K562 (cell line): ENCODE measurements at regions not wholly inside any gene's neighbourhood (a gene's known extent, or its start where the extent isn't known, plus 50 kb on each side); places are given as distances from the start of the nearest gene placed in this dataset.

Experiments
- ATAC-seq: fragments of 200-7000 bp; cut with Tn5 transposase; 3 replicates; pipeline ENCODE4 v1.9.1; 2020; ENCODE audit warnings: moderate library complexity
- BruUV-seq: library from RNA; stranded (reverse); fragments of 400-500 nt; replicated peaks from 2 replicates; lab custom pipeline; 2021; lab: Mats Ljungman, UMichigan
- CTCF ChIA-PET: fragments of 300-600 bp; formaldehyde crosslinking; extraction: SDS; loops from one replicate; lab custom pipeline; 2021; ENCODE audit warnings: low intra/inter-chr PET ratio; lab: Yijun Ruan, JAX
- POLR2A ChIA-PET: fragments of 300-600, 350-650 bp; sonication (Branson Sonifier 250); formaldehyde crosslinking; extraction: SDS; loops from one replicate; lab custom pipeline; 2021; ENCODE audit warnings: antibody characterized with exemption, inconsistent platforms; lab: Yijun Ruan, JAX
- DNase-seq, 4 experiments: peaks; one replicate each; pipeline versions ENCODE4 v3.0.0 to v3.0.0-alpha.2; 2011 to 2018; ENCODE audit warnings: low spot score in 3 of 4, mixed read lengths in 3 of 4; ENCODE audit errors: extremely low read depth in 1 of 4
- FAIRE-seq: peaks from 2 replicates; lab custom pipeline; 2011; peaks lifted over from hg19 to GRCh38; lab: Jason Lieb, UNC
- H2AFZ ChIP-seq: 2 replicates; pipeline ENCODE4 v1.6.0; 2011; ENCODE audit warnings: low read depth, low read length, control low read depth, inconsistent platforms
- H3K27ac ChIP-seq: fragments of 200-600 bp; 3 replicates; pipeline ENCODE4 v1.8.0; 2011; ENCODE audit warnings: low read depth, mild to moderate bottlenecking, control low read depth, inconsistent platforms, low read length, moderate library complexity, mixed read lengths; ENCODE audit errors: extremely low read depth
- H3K27me3 ChIP-seq, 2 experiments: fragments of 300-600 bp in 1 of 2; 2 replicates in 1 of 2; 3 replicates in 1 of 2; pipeline versions ENCODE4 v1.6.0 to v1.8.0; 2011; ENCODE audit warnings: inconsistent platforms in 2 of 2, low read length in 2 of 2, mild to moderate bottlenecking in 1 of 2, mixed read lengths in 1 of 2, moderate library complexity in 1 of 2; ENCODE audit not compliant: control insufficient read depth in 2 of 2, insufficient read depth in 2 of 2
- H3K36me3 ChIP-seq: fragments of 300-600 bp; 3 replicates; pipeline ENCODE4 v1.8.0; 2011; ENCODE audit warnings: mild to moderate bottlenecking, low read length, inconsistent platforms; ENCODE audit not compliant: control insufficient read depth, insufficient read depth
- H3K4me1 ChIP-seq, 2 experiments: fragments of 200-600 bp in 1 of 2; replicated peaks in 1 of 2; 2 replicates in 1 of 2; 3 replicates in 1 of 2; pipeline versions ENCODE4 v1.5.1 to v1.8.0; 2011; ENCODE audit warnings: inconsistent platforms in 2 of 2, low read length in 2 of 2, mild to moderate bottlenecking in 1 of 2, mixed read lengths in 1 of 2, moderate library complexity in 1 of 2; ENCODE audit not compliant: control insufficient read depth in 2 of 2, insufficient read depth in 2 of 2
- H3K4me2 ChIP-seq: 2 replicates; pipeline ENCODE4 v1.6.1; 2011; ENCODE audit warnings: low read length, control low read depth, inconsistent platforms, mixed read lengths; ENCODE audit not compliant: insufficient read depth
- H3K4me3 ChIP-seq: fragments of 200-600 bp; sonication (generic), shearing (Covaris generic); 2 replicates; pipeline ENCODE4 v1.5.1; 2016; ENCODE audit warnings: control low read depth, inconsistent platforms
- H3K79me2 ChIP-seq: fragments of 200-600 bp; 3 replicates; pipeline ENCODE4 v1.8.0; 2011; ENCODE audit warnings: low read length, inconsistent platforms; ENCODE audit not compliant: control insufficient read depth, insufficient read depth
- H3K9ac ChIP-seq, 2 experiments: 2 replicates each; pipeline versions ENCODE4 v1.6.0 to v1.6.1; 2011; ENCODE audit warnings: low read depth in 2 of 2, low read length in 2 of 2, control low read depth in 1 of 2, inconsistent platforms in 1 of 2, mild to moderate bottlenecking in 1 of 2, mixed read lengths in 1 of 2; ENCODE audit not compliant: insufficient read depth in 1 of 2
- H3K9me1 ChIP-seq: one replicate; pipeline ENCODE4 v1.6.0; 2011; ENCODE audit warnings: inconsistent platforms, mild to moderate bottlenecking, low read length, moderate library complexity; ENCODE audit not compliant: control insufficient read depth, insufficient read depth
- H3K9me3 ChIP-seq: replicated peaks from 2 replicates; pipeline ENCODE4 v1.5.1; 2011; ENCODE audit warnings: low read depth, low read length, inconsistent platforms; ENCODE audit not compliant: control insufficient read depth, insufficient read depth
- H4K20me1 ChIP-seq: replicated peaks from 2 replicates; pipeline ENCODE4 v1.6.1; 2011; ENCODE audit warnings: low read length, inconsistent platforms, mixed read lengths; ENCODE audit not compliant: control insufficient read depth, insufficient read depth
- ARID1B ChIP-seq: fragments of 450-650 bp; IDR thresholded peaks from 2 replicates; pipeline ENCODE4 v1.6.1; 2016; ENCODE audit warnings: antibody characterized with exemption, mild to moderate bottlenecking, inconsistent platforms
- ASH1L ChIP-seq: fragments of 450-650 bp; IDR thresholded peaks from 2 replicates; pipeline ENCODE4 v1.6.1; 2018; ENCODE audit warnings: borderline replicate concordance, mild to moderate bottlenecking, low read depth; ENCODE audit not compliant: partially characterized antibody
- BDP1 ChIP-seq: IDR thresholded peaks from 3 replicates; pipeline ENCODE4 v1.6.1; 2011; ENCODE audit not compliant: insufficient read length, insufficient read depth
- CBX3 ChIP-seq, 2 experiments: IDR thresholded peaks; 1 replicate in 1 of 2; 2 replicates in 1 of 2; pipeline ENCODE4 v1.6.1; 2012; ENCODE audit warnings: inconsistent platforms in 2 of 2, low read length in 2 of 2, borderline replicate concordance in 1 of 2, control low read depth in 1 of 2
- E2F3 ChIP-seq: fragments of 250-450 bp; sonication (Bioruptor Pico); IDR thresholded peaks from 2 replicates; pipeline ENCODE4 v1.4.0; 2020; ENCODE audit warnings: mild to moderate bottlenecking
- E2F5 ChIP-seq: sonication (generic); formaldehyde crosslinking; IDR thresholded peaks from 2 replicates; pipeline ENCODE4 v1.8.0; 2022; ENCODE audit warnings: mild to moderate bottlenecking, missing genetic modification reagents
- MTA1 ChIP-seq: fragments of 450-650 bp; IDR thresholded peaks from 2 replicates; pipeline ENCODE4 v1.6.1; 2017; ENCODE audit warnings: borderline replicate concordance
- PREB ChIP-seq: sonication (generic); formaldehyde crosslinking; IDR thresholded peaks from 2 replicates; pipeline ENCODE4 v1.8.1; 2023; ENCODE audit warnings: mild to moderate bottlenecking, missing genetic modification reagents
- RFX1 ChIP-seq: fragments of 450-650 bp; IDR thresholded peaks from 2 replicates; pipeline ENCODE4 v1.6.1; 2016; ENCODE audit warnings: mild to moderate bottlenecking, moderate library complexity
- RFX7 ChIP-seq: fragments of 250-450 bp; sonication (Bioruptor Pico); IDR thresholded peaks from 2 replicates; pipeline ENCODE4 v1.5.1; 2021; ENCODE audit warnings: mild to moderate bottlenecking
- THRAP3 ChIP-seq: fragments of 450-650 bp; IDR thresholded peaks from 2 replicates; pipeline ENCODE4 v1.6.1; 2016; ENCODE audit warnings: mild to moderate bottlenecking, inconsistent platforms, borderline replicate concordance
- WGBS: fragments of 100-300 bp; shearing (Covaris generic); methylation state at CpG from one replicate; pipeline ENCODE4 v1.1.6; 2016; ENCODE audit warnings: low coverage, mixed read lengths; ENCODE audit not compliant: insufficient coverage; ENCODE audit errors: missing lambda C conversion rate; 5-methylcytosine and 5-hydroxymethylcytosine counted together
- in situ Hi-C: fragments of 300-500 bp; cut with MboI; formaldehyde crosslinking; loops from 4 replicates; pipeline ENCODE4 v1.15.0; 2018; ENCODE audit warnings: inconsistent platforms, mixed read lengths
- intact Hi-C: fragments of 100-400 bp; cut with micrococcal nuclease; formaldehyde crosslinking; loops from 2 replicates; pipeline ENCODE4 v1.14.2; 2022

GRCh38 chr10:58462863-58463507, 49.7 kb upstream of the BICC1 start:
- no peak overlapping the region for H3K9ac ChIP-seq
- no peaks in the 10 kb centered on the region for H4K20me1 ChIP-seq
- 0% methylated on average over 3 of the region's 3 CpGs for WGBS
- no peaks in the 10 kb centered on the region for H3K27me3 ChIP-seq
- H3K79me2 ChIP-seq: no peaks in the 10 kb centered on the region
- DNase-seq (no peak), ATAC-seq (no peak), FAIRE-seq (no peak)
- in situ Hi-C loops: no loop called here
- H3K9me3 ChIP-seq: no peaks in the 10 kb centered on the region
- H3K27ac ChIP-seq: no peak overlapping the region
- POLR2A ChIA-PET: interaction anchor here (0.5 kb wide), 1 partner anchor 477 kb away, joined by 4 read pairs; no protein-coding TSS in a partner anchor
- CTCF ChIA-PET: interaction anchor here (0.6 kb wide), 1 partner anchor 808 kb away, joined by 3 read pairs; no protein-coding TSS in a partner anchor
- H3K36me3 ChIP-seq: no peaks in the 10 kb centered on the region
- no peaks in the 10 kb centered on the region for H3K9me1 ChIP-seq
- H2AFZ ChIP-seq: no peak overlapping the region
- no peak overlapping the region for H3K4me2 ChIP-seq
- no TSS peak for BruUV-seq
- H3K4me1 ChIP-seq: no peaks in the 10 kb centered on the region
- intact Hi-C loops: no loop called here
- H3K4me3 ChIP-seq: no peak overlapping the region
- TF ChIP-seq ARID1B: no peak
- TF ChIP-seq E2F5: no peak
- no peak for TF ChIP-seq PREB (CRISPR knock-in tag)
- no peak for TF ChIP-seq RFX7 (CRISPR knock-in tag)
- no peak for TF ChIP-seq MTA1
- TF ChIP-seq BDP1: no peak
- TF ChIP-seq ASH1L: no peak
- no peak for TF ChIP-seq THRAP3
- no peak for TF ChIP-seq RFX1
- TF ChIP-seq CBX3 (IDR thresholded peaks at IDR 0.05; ENCODE audit: borderline replicate concordance in 1 of 2, low read length in 2 of 2): no peak
- no peak for TF ChIP-seq E2F3
